ENCODE measurements at regions not wholly inside any gene's neighbourhood (a gene's known extent, or its start where the extent isn't known, plus 50 kb on each side); places are given as distances from the start of the nearest gene placed in this dataset.
A peak's percentile ranks its signal among the peaks of the same experiment; 100 is the strongest.
"Not testable (repeated sequence)": the region's sequence is repeated elsewhere in the genome, so short reads cannot be mapped to it uniquely, and the experiment has no call there.

DNA sequence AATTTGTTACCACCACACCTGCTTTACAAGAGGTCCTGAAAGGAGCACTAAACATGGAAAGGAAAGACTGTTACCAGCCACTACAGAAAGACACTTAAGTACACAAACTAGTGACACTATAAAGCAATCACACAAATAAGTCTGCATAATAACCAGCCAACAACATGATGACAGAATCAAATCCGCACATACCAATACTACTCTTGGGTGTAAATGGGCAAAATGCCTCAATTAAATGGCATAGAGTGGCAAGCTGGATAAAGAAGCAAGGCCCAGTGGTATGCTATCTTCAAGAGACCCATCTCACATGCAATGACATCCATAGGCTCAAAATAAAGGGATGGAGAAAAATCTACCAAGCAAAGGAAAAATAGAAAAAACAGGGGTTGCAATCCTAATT lies 106.8 kb upstream of the PRR23C start:
- no peaks in the 10 kb centered on the region for H3K9me3 ChIP-seq (ENCODE audit: low read depth, low read length)
- TF ChIP-seq, protein P1, sequence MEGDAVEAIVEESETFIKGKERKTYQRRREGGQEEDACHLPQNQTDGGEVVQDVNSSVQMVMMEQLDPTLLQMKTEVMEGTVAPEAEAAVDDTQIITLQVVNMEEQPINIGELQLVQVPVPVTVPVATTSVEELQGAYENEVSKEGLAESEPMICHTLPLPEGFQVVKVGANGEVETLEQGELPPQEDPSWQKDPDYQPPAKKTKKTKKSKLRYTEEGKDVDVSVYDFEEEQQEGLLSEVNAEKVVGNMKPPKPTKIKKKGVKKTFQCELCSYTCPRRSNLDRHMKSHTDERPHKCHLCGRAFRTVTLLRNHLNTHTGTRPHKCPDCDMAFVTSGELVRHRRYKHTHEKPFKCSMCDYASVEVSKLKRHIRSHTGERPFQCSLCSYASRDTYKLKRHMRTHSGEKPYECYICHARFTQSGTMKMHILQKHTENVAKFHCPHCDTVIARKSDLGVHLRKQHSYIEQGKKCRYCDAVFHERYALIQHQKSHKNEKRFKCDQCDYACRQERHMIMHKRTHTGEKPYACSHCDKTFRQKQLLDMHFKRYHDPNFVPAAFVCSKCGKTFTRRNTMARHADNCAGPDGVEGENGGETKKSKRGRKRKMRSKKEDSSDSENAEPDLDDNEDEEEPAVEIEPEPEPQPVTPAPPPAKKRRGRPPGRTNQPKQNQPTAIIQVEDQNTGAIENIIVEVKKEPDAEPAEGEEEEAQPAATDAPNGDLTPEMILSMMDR (IDR thresholded peaks at IDR 0.05; ENCODE audit: extremely low read depth, low read depth, low read length) = no peak

GRCh38 chr3:139153434-139153833 lies 108.7 kb upstream of the PRR23C start:
- not testable (repeated sequence) for DNase-seq (ENCODE audit: insufficient read length, low spot score, missing footprints); H3K4me1 ChIP-seq (ENCODE audit: insufficient read depth, low read length); H2AFZ ChIP-seq (ENCODE audit: low read length); H3K4me2 ChIP-seq (ENCODE audit: insufficient read depth, low read length); H4K20me1 ChIP-seq (ENCODE audit: insufficient read depth, low read length); H3K9me3 ChIP-seq (ENCODE audit: low read depth, low read length); H3K27ac ChIP-seq (ENCODE audit: low read depth, low read length); H3K36me3 ChIP-seq (ENCODE audit: insufficient read depth, low read length); H3K79me2 ChIP-seq (ENCODE audit: insufficient read depth, low read length); H3K27me3 ChIP-seq (ENCODE audit: insufficient read depth, low read length); H3K4me3 ChIP-seq (ENCODE audit: insufficient read depth, low read length)

More for the DNA sequence above, 106.8 kb upstream of the PRR23C start:
- no peak overlapping the region for H3K4me2 ChIP-seq (ENCODE audit: insufficient read depth, low read length)
- H2AFZ ChIP-seq (ENCODE audit: low read length) = no peak overlapping the region
- no peaks in the 10 kb centered on the region for H3K4me1 ChIP-seq (ENCODE audit: insufficient read depth, low read length)
- no peak overlapping the region for H3K27ac ChIP-seq (ENCODE audit: low read depth, low read length)
- H3K79me2 ChIP-seq (ENCODE audit: insufficient read depth, low read length) = no peaks in the 10 kb centered on the region
- H3K36me3 ChIP-seq (ENCODE audit: insufficient read depth, low read length) = no peaks in the 10 kb centered on the region
- no peak for DNase-seq (ENCODE audit: insufficient read length, low spot score, missing footprints)
- no peaks in the 10 kb centered on the region for H4K20me1 ChIP-seq (ENCODE audit: insufficient read depth, low read length)
- H3K4me3 ChIP-seq (ENCODE audit: insufficient read depth, low read length) = no peak overlapping the region
- H3K27me3 ChIP-seq (ENCODE audit: insufficient read depth, low read length) = no peaks in the 10 kb centered on the region

- no peaks in the 10 kb centered on the region for H3K9me3 ChIP-seq (ENCODE audit: low read depth, low read length)
- no peak overlapping the region for H3K4me3 ChIP-seq (ENCODE audit: insufficient read depth, low read length)
- H4K20me1 ChIP-seq (ENCODE audit: insufficient read depth, low read length) = no peaks in the 10 kb centered on the region
- H3K4me1 ChIP-seq (ENCODE audit: insufficient read depth, low read length) = no peaks in the 10 kb centered on the region
- H3K4me2 ChIP-seq (ENCODE audit: insufficient read depth, low read length) = no peak overlapping the region
- H3K79me2 ChIP-seq (ENCODE audit: insufficient read depth, low read length) = no peaks in the 10 kb centered on the region
- TF ChIP-seq, protein P1 (IDR thresholded peaks at IDR 0.05; ENCODE audit: extremely low read depth, low read depth, low read length) = no peak
- DNase-seq (ENCODE audit: insufficient read length, low spot score, missing footprints) = peak; percentile 30
- no peaks in the 10 kb centered on the region for H3K36me3 ChIP-seq (ENCODE audit: insufficient read depth, low read length)
- no peak overlapping the region for H3K27ac ChIP-seq (ENCODE audit: low read depth, low read length)
- peaks cover 2% of the 10 kb centered on the region for H3K27me3 ChIP-seq (ENCODE audit: insufficient read depth, low read length)
- H2AFZ ChIP-seq (ENCODE audit: low read length) = no peak overlapping the region
Observed at GRCh38 chr3:139157161-139157932, 112.7 kb upstream of the PRR23C start.

DNA sequence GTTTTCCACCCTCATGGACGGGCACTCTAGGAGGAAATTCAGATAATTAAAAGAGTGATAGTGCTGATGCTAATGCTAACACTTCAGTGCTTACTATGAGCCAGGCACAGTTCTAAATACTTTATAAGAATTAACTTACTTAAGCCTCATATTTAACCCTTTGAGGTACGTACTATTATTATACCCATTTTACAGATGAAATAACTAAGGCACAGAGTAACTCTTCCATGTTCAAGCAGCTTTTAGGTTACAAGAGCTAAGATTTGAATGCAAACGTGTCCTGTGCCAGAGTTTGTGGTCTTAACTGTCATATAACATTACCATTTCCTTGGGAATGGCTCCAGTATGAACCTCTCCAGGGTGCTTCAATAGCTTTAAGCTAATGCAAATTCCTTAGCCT lies 114.7 kb upstream of the PRR23C start:
- H3K27me3 ChIP-seq (ENCODE audit: insufficient read depth, low read length) = peaks cover 2% of the 10 kb centered on the region
- peak; percentile 27 for DNase-seq (ENCODE audit: insufficient read length, low spot score, missing footprints)

More for the DNA sequence above, 114.7 kb upstream of the PRR23C start:
- Histone ChIP-seq H4K20me1 (ENCODE audit: insufficient read depth, low read length) (no peaks in the 10 kb centered on the region), H3K4me2 (ENCODE audit: insufficient read depth, low read length) (no peak overlapping the region), H3K9me3 (ENCODE audit: low read depth, low read length) (no peaks in the 10 kb centered on the region), H3K36me3 (ENCODE audit: insufficient read depth, low read length) (no peaks in the 10 kb centered on the region), H3K79me2 (ENCODE audit: insufficient read depth, low read length) (no peaks in the 10 kb centered on the region), H3K4me1 (ENCODE audit: insufficient read depth, low read length) (no peaks in the 10 kb centered on the region), H2AFZ (ENCODE audit: low read length) (no peak overlapping the region), H3K4me3 (ENCODE audit: insufficient read depth, low read length) (no peak overlapping the region), H3K27ac (ENCODE audit: low read depth, low read length) (no peak overlapping the region)
- TF ChIP-seq, protein P1 (IDR thresholded peaks at IDR 0.05; ENCODE audit: extremely low read depth, low read depth, low read length) = no peak
